Keratinocyte (primary cell): ENCODE measurements at regions not wholly inside any gene's neighbourhood (a gene's known extent, or its start where the extent isn't known, plus 50 kb on each side); places are given as distances from the start of the nearest gene placed in this dataset.

Experiments
- DNase-seq: peaks from one replicate; pipeline ENCODE4 v3.0.0-alpha.2; 2011; ENCODE audit warnings: low read depth, missing footprints, low spot score
- FAIRE-seq: peaks from 2 replicates; lab custom pipeline; 2011; peaks lifted over from hg19 to GRCh38; lab: Jason Lieb, UNC
- H2AFZ ChIP-seq: 2 replicates; pipeline ENCODE4 v1.6.0; 2012; ENCODE audit warnings: low read length, control low read depth, inconsistent platforms; ENCODE audit not compliant: control insufficient read depth
- H3K27ac ChIP-seq: 2 replicates; pipeline ENCODE4 v1.5.1; 2011; ENCODE audit warnings: low read length; ENCODE audit not compliant: control insufficient read depth, insufficient read depth
- H3K27me3 ChIP-seq: 3 replicates; pipeline ENCODE4 v1.6.0; 2011; ENCODE audit warnings: low read length; ENCODE audit not compliant: control insufficient read depth, insufficient read depth; ENCODE audit errors: extremely low read depth
- H3K36me3 ChIP-seq, 2 experiments: 2 replicates in 1 of 2; 3 replicates in 1 of 2; pipeline ENCODE4 v1.5.1; 2011; ENCODE audit warnings: low read length in 2 of 2, mild to moderate bottlenecking in 1 of 2; ENCODE audit not compliant: control insufficient read depth in 2 of 2, insufficient read depth in 2 of 2; ENCODE audit errors: extremely low read depth in 1 of 2
- H3K4me1 ChIP-seq: 3 replicates; pipeline ENCODE4 v1.5.1; 2011; ENCODE audit warnings: low read length; ENCODE audit not compliant: control insufficient read depth, insufficient read depth; ENCODE audit errors: extremely low read depth
- H3K4me2 ChIP-seq: 3 replicates; pipeline ENCODE4 v1.6.0; 2011; ENCODE audit warnings: low read depth, low read length; ENCODE audit not compliant: control insufficient read depth, insufficient read depth; ENCODE audit errors: extremely low read depth
- H3K4me3 ChIP-seq, 3 experiments: fragments of 200-600 bp in 1 of 3; sonication (generic) in 1 of 3; 2 replicates in 2 of 3; 3 replicates in 1 of 3; pipeline ENCODE4 v1.5.1; 2011 to 2016; ENCODE audit warnings: low read length in 3 of 3, mild to moderate bottlenecking in 3 of 3, control low read depth in 2 of 3, inconsistent platforms in 1 of 3, low read depth in 1 of 3, mixed read lengths in 1 of 3, mixed run types in 1 of 3, moderate library complexity in 1 of 3; ENCODE audit not compliant: control insufficient read depth in 2 of 3, insufficient read depth in 2 of 3; ENCODE audit errors: extremely low read depth in 1 of 3
- H3K79me2 ChIP-seq: 2 replicates; pipeline ENCODE4 v1.6.0; 2012; ENCODE audit warnings: low read length; ENCODE audit not compliant: control insufficient read depth, insufficient read depth
- H3K9ac ChIP-seq: 3 replicates; pipeline ENCODE4 v1.6.0; 2011; ENCODE audit warnings: low read length; ENCODE audit not compliant: control insufficient read depth, insufficient read depth; ENCODE audit errors: extremely low read depth
- H3K9me1 ChIP-seq: 3 replicates; pipeline ENCODE4 v1.6.0; 2011; ENCODE audit warnings: low read length; ENCODE audit not compliant: control insufficient read depth, insufficient read depth; ENCODE audit errors: extremely low read depth
- H3K9me3 ChIP-seq: 2 replicates; pipeline ENCODE4 v1.5.1; 2012; ENCODE audit warnings: low read depth, low read length; ENCODE audit not compliant: control insufficient read depth
- H4K20me1 ChIP-seq: 3 replicates; pipeline ENCODE4 v1.6.0; 2011; ENCODE audit warnings: low read length; ENCODE audit not compliant: control insufficient read depth, insufficient read depth; ENCODE audit errors: extremely low read depth
- EZH2 ChIP-seq: IDR thresholded peaks from one replicate; pipeline ENCODE4 v1.6.1; 2012; ENCODE audit warnings: inconsistent platforms, mild to moderate bottlenecking, low read length, moderate library complexity
- dilution Hi-C: fragments of 300-500 bp; cut with MboI; formaldehyde crosslinking; loops from one replicate; pipeline ENCODE4 v1.7.0; 2020; ENCODE audit warnings: low sequenced_read_pairs; ENCODE audit not compliant: extremely low pct_ligation_motif_present
- TF ChIP-seq, protein P1 (sequence below), 3 experiments: IDR thresholded peaks in 1 of 3; conservative IDR thresholded peaks in 1 of 3; optimal IDR thresholded peaks in 1 of 3; 2 replicates in 2 of 3; 3 replicates in 1 of 3; pipeline versions ENCODE3 to v1.5.1; 2011; ENCODE audit warnings: low read length in 3 of 3, mild to moderate bottlenecking in 3 of 3, moderate library complexity in 2 of 3, control low read depth in 1 of 3, inconsistent platforms in 1 of 3; ENCODE audit not compliant: insufficient read depth in 2 of 3; ENCODE audit errors: extremely low read depth in 1 of 3

DNA sequence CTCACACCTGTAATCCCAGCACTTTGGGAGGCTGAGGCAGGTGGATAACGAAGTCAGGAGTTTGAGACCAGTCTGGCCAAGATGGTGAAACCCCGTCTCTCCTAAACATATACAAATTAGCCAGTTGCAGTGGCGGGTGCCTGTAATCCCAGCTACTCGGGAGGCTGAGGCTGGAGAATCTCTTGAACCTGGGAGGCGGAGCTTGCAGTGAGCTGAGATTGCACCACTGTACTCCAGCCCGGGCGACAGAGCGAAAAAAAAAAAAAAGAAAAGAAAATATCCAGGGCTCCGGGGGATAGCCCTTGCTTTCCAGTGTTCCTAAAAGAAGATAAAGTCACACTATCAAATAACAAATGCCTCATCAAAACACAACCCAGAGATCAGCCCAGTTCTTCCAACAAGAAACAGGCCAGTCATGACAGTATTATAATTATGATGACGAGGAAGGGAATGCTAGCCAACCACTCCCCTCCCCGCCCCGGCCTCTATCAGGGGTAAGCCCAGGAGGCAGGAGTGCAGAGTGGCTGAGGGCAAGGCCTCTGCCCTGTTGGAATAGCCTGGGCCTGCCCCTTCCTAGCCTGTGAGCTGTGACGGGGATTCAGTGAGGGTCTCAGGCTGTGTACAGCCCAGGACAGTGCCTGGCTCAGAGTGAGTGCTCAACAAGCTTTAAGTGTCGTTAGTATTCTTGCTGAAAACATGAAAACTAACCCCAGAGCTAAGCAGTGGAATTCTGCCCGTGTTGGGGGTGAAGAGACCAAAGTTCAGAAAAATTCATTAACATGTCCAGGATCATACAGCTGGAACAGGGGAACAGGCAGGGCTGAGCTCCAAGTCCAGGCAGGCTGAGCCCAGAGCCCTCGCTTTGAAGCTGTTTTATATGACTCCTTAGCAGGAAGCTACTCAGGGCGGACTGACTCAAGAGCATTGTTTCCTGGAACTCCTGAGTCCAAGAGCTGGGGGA is 54.3 kb downstream of the FAM241B start:
- Histone ChIP-seq H3K79me2 (no peaks in the 10 kb centered on the region), H3K9me3 (no peaks in the 10 kb centered on the region), H3K4me2 (peak overlapping the region; percentile 74), H3K9me1 (no peaks in the 10 kb centered on the region), H3K36me3 (no peaks in the 10 kb centered on the region), H3K4me1 (peaks cover 21% of the 10 kb centered on the region), H3K27me3 (peaks cover 33% of the 10 kb centered on the region), H3K27ac (peak overlapping the region; percentile 85), H3K9ac (peak overlapping the region; percentile 64), H4K20me1 (no peaks in the 10 kb centered on the region), H2AFZ (peak overlapping the region; percentile 78), H3K4me3 (peak overlapping the region in 1 of 3 experiments; percentile 35)
- FAIRE-seq (peak; percentile 91), DNase-seq (peak; percentile 19)
- dilution Hi-C loops, result no loop called here
- TF ChIP-seq EZH2, result no peak
- TF ChIP-seq, protein P1, sequence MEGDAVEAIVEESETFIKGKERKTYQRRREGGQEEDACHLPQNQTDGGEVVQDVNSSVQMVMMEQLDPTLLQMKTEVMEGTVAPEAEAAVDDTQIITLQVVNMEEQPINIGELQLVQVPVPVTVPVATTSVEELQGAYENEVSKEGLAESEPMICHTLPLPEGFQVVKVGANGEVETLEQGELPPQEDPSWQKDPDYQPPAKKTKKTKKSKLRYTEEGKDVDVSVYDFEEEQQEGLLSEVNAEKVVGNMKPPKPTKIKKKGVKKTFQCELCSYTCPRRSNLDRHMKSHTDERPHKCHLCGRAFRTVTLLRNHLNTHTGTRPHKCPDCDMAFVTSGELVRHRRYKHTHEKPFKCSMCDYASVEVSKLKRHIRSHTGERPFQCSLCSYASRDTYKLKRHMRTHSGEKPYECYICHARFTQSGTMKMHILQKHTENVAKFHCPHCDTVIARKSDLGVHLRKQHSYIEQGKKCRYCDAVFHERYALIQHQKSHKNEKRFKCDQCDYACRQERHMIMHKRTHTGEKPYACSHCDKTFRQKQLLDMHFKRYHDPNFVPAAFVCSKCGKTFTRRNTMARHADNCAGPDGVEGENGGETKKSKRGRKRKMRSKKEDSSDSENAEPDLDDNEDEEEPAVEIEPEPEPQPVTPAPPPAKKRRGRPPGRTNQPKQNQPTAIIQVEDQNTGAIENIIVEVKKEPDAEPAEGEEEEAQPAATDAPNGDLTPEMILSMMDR (optimal IDR thresholded peaks at IDR 0.05 in 1 of 3, IDR thresholded peaks at IDR 0.05 in 1 of 3, conservative IDR thresholded peaks at IDR 0.05 in 1 of 3; ENCODE audit: extremely low read depth in 1 of 3, insufficient read depth in 2 of 3, low read length in 3 of 3), result no peak

DNA sequence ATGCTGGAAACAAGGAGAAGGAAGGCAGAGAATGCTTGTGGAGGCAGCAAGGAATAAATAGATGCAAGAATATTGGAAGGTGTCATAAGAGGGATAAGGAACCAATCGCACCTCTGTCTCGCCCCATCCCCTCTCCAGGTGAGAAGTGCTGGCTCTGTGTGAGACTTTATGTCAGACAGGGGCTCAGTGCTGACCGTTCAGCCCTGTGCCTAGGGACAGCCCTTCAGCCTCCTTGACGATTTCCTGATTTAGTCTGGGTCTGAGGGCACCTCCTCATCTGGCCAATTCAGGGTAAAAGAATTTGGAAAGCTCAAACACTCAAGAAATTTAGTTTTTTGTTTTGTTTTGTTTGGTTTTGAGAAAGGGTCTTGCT is 54.9 kb downstream of the FAM241B start:
- Histone ChIP-seq H3K9ac (peak overlapping the region; percentile 64), H3K27me3 (peaks cover 26% of the 10 kb centered on the region), H3K9me1 (no peaks in the 10 kb centered on the region), H4K20me1 (no peaks in the 10 kb centered on the region), H3K36me3 (no peaks in the 10 kb centered on the region), H2AFZ (peak overlapping the region; percentile 56), H3K4me2 (peak overlapping the region; percentile 74), H3K79me2 (no peaks in the 10 kb centered on the region), H3K4me3 (no peak overlapping the region), H3K9me3 (no peaks in the 10 kb centered on the region), H3K27ac (peak overlapping the region; percentile 85), H3K4me1 (peaks cover 21% of the 10 kb centered on the region)
- FAIRE-seq (no peak), DNase-seq (no peak)
- TF ChIP-seq, protein P1 (optimal IDR thresholded peaks at IDR 0.05 in 1 of 3, IDR thresholded peaks at IDR 0.05 in 1 of 3, conservative IDR thresholded peaks at IDR 0.05 in 1 of 3; ENCODE audit: extremely low read depth in 1 of 3, insufficient read depth in 2 of 3, low read length in 3 of 3), result no peak
- TF ChIP-seq EZH2, result no peak
- dilution Hi-C loops, result no loop called here
